NCI-H69 (cell line): ENCODE measurements at regions not wholly inside any gene's neighbourhood (a gene's known extent, or its start where the extent isn't known, plus 50 kb on each side); places are given as distances from the start of the nearest gene placed in this dataset.
A peak's percentile ranks its signal among the peaks of the same experiment; 100 is the strongest.

Experiments used
- DNase-seq: peaks from one replicate; lab custom pipeline; 2025; lab: John Stamatoyannopoulos, UW

DNA sequence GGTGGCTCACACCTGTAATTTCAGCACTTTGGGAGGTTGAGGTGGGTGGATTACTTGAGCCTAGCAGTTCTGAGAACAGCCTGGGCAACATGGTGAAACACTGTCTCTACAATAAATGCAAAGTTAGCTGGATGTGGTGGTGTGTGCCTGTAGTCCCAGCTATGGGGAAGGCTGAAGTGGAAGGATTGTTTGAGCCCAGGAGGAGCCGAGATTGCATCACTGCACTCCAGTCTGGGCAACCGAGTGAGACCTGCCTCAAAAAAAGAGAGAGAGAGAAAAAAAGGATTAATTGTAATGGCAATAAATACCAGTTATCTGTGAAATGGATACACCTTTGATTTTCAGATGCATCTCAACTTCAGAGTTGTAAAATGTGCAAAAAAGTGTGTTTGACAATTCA is 58.8 kb downstream of the SPRY1 start:
- no peak for DNase-seq

DNA sequence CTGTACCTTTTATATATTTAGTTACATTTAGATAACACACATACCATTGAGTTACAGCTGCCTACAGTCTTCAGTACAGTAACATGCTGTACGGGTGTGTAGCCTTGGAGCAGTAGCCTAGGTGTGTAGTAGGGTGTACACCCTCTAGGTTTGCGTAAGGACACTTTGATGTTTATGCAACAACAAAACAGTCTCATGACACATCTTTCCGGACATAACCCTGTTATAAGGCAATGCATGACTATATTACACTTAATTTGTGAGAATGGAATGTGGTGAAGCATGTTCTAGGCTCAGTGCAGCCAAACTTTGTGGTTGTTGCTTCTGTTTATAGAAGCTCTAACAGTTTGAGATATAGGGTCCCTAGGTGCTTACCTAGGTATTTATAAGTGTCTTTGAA is 65.4 kb downstream of the SPRY1 start:
- DNase-seq, result no peak

DNA sequence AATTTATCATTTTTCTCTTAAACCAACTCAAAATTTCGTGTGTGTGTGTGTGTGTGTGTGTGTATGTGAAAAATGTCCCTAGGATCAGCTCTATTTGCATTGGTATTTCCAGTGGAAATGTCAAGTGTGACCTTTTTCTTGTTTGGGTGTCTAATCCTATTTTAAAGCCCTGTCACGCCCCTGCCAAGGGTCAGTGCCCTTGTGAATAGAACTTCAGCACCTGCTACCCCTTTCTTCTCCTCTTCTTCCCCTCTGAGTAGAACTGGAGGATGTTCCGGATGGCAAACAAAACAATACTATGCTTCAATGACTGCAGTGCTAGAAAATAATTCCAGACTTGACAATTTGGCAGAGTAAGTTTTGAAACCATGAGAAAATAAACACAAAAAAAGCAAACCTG is 67.3 kb downstream of the SPRY1 start:
- no peak for DNase-seq

DNA sequence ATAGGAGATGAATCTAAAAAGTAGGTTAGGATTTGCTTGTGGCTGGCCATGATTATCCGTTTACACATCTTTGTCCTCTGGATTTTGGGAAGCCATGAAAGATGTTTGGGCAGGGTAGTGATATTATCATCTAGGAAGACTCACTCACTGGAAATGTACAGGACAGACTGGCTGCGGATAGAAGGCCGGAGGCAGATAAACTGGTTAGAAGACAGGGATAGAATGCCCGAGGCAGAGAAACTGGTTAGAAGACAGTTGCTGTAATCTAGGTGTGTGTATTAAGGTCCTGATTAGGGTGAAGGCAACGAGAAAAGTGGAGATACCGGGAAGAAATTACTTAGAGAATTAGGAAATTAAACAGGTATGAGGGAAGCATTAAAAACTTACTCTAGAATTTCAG is 68.8 kb downstream of the SPRY1 start:
- DNase-seq, result no peak

DNA sequence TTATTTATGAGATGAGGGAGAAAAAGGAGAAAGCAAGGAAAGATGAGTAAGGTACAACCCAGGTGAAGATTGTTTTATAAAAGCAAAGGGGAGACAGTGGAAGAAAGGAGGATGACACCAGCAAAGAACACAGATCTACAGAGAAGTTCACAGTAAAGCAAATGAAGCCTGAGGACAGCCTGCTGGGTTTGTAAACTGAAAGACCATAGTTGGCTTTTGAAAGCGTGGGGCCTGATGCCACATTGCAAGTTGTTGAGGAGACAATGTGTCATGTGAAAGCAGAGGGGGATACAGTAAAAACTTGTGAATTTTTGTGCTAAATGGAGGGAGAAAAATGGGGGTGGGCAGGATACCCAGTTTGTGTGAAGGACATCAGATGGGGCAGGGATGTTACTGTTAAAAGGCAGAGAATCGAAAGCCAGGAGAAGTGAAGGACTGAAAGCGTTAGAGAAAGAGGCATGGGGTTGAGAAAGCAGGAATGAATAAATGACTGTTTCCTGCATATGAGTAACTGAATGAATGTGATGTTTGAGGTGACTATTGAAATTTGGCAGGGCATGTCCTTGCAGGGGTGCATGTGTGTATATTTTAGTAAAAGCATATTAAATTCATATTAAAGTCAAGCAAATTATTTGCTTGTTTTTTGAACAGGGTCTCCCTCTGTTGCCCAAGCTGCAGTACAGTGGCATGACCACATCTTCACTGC is 69.6 kb downstream of the SPRY1 start:
- no peak for DNase-seq

DNA sequence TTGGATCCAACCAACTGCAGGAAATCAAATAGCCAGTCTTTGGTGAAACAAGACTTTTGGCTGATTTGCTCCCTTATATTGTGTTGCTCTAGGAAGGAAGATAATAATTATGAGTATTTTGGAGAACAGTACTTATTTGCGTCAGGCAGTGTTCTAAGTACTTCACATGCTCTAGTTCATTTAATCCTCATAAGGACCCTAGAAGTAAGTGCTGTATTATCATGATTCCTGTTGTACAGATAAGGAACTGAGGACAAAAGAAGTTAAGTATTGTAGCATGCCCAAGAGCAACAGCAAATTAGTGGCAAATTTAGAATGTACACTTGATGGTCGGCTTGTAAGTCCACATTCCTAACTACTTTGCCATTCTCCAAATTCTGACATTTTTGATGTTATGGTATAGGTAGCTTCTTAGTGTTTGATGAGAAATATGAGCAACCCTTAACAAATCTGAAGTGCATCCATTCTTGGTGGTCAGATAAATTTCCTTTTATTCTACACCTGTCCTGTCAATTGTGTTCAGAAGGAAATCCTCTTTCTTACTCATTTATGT is 72.0 kb downstream of the SPRY1 start:
- no peak for DNase-seq

DNA sequence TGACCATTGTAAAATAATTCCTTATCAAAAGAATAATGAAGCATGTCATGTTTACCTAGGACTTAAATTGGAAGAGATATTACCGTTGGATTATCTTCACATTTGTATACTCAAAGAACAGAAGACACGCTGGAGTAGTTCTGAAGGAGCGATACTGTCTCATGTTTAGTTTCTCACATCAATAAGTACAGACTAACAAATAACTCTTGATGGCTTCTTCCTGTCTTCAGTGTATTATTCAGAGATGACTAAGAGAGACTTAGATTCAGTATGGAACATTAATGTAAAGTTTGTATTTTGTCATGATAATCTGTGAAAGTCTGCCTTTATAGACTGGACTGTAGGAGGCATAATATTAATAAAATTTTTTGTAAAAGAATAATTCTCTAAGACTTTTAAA is 72.7 kb downstream of the SPRY1 start:
- DNase-seq, result no peak

DNA sequence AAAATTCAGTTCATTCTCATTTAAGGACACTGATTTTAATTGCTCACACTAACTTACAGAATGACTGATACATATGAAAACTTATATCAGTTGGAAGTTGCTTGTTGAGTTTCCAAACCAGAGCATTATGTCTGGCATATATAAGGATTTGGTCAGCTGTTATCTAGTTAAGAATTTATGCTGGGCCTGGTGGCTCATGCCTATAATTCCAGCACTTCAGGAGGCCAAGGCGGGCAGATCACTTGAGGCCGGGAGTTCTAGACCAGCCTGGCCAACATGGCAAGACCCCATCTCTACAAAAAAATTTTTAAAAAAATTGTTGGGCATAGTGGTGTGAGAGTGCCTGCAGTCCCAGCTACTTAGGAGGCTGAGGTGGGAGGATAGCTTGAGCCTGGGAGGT is 73.1 kb downstream of the SPRY1 start:
- DNase-seq, result no peak

DNA sequence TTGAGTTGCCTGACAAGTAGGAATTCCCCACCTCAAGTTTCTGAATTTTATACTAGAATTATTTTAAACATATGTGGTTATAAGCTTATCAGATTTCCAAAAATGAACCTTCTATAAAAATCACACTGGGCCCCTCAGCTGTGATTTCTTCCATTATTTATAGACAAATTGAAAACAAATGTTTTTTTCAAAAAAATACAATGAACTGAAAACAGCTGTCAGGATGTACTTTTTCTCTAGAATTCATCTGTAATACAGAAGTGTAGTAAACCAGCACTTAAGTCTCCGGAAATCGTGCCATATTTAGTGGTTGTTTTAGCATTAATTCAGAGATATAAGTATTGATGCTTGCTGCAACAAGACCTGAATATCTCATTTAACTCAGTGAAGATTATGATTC is 74.0 kb downstream of the SPRY1 start:
- DNase-seq, result no peak

DNA sequence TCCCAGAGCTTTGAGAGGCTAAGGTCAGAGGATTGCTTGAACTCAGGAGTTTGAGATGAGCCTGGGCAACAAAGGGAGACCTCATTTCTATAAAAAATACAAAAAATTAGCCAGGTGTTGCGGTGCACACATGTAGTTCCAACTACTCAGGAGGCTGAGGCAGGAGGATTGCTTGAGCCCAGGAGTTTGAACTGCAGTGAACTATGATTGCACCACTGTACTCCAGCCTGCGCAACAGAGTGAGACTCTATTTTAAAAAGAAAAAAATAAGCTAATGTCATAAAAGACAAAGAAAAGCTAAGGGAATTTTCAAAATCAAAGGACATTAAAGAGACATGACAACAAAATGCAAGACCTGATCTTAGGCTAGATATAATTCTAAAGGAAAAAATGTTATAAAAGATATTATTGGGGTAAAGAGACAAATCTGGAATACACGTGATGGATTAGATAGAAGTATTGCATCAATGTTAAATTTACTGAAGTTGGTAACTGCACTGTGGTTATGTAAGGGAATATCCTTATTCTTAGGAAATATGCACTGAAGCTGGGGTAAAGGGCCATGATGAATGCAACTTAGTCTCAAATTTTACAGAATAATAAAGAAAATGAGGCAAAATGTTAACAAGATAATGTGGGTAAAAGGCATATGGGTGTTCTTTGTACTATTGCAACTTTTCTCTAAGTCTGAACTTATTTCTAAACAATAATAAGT is 75.2 kb downstream of the SPRY1 start:
- DNase-seq, result no peak

DNA sequence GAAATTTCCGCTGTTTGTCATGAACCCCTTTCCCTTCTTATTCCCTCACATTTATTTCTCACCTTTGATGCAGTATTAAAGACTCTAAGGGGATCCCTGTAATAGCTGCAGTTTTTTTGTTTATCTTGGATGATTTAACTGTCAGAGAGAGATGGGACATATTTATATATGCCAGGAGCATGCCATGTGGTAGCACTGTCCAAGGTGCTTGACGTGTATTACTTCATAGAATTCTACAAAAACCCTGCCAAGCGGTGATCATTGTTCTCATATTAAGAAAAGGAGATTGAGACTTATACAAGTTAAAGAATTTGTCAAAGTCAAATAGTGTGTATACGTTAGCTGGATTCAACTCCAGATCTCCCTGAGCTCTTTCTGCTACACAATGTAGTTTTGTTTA is 78.2 kb downstream of the SPRY1 start:
- DNase-seq, result no peak

DNA sequence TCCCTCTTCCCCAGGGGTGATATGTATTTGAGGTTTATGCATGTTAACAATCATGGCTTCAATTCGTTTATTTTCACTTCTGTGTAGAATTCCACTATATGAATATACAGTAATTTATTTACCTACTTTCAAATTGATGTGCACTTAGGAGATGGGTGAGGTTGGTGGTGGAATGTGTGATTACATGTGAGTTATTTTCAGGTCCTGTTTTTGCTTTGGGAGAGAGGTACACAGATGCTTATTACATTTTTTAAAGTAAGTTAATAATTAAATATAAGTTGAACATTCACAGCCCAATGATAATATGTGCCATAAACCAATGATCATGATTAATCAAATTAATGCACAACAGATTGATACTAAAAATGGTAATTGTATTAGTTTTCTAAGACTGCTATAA is 79.5 kb downstream of the SPRY1 start:
- DNase-seq, result no peak

DNA sequence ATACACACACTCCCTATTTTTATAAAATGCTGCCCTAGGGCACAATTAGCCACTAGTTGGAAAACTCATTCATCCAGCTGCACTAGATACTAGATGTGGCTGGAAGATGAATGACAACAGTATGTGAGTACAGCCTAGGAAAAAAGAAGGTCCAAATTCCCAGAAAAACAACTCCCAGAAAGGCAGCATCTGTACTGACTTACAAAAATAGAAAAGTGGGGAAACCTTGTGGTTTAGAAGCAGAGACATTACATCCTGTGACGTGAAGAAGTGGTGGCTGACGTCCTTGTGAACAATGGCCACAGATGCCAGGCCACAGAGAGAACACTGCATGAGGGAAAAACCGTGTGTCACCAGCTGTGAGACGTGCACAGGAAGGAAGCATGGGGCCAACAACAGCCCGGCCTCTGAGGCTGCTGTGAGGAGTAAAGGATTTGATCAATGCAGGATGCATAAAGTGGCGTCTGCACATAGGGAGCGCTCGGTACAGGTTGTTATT is 81.2 kb downstream of the SPRY1 start:
- DNase-seq, result peak; percentile 23

DNA sequence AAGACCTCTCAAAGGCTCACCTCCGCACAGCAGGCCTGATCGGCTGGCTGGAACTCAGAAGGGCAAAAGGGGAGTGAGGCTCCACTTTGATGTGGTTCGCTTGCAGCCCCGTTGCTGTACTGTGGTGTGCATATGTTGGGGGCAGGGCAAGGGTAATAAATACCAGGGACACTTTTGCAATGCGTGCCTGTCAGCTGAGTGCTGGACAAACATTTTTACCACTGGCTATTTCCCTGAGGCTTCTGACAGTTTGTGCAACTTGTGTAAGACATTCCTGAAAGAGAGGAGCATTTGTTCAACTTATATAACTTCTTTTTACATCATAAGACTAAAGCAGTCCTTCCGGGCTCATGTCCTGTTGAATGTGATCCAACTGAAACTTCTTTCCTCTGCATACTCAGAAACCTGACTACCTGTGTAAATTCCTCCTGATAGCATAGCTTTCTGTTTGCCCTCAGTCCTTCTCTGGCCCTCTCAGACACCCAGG is 82.3 kb downstream of the SPRY1 start:
- peak; percentile 7 for DNase-seq

DNA sequence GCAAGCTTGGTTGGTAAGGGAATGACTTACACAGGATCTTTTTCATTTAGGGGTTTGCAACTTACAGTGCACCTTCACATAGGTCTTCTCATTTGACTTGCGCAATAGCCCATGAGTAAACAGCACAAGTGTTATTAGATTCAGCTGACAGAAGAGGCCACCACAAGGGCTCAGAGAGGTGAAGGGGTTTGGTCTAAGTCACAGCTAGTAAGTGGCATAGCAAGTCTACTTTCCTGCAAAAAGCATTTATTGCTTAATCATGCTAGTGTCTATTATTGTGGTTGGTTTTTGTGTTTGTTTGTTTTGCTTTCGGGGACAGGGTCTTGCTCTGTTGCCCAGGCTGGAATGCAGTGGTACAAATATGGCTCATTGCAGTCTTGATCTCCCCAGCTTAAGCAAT is 83.3 kb downstream of the SPRY1 start:
- no peak for DNase-seq

DNA sequence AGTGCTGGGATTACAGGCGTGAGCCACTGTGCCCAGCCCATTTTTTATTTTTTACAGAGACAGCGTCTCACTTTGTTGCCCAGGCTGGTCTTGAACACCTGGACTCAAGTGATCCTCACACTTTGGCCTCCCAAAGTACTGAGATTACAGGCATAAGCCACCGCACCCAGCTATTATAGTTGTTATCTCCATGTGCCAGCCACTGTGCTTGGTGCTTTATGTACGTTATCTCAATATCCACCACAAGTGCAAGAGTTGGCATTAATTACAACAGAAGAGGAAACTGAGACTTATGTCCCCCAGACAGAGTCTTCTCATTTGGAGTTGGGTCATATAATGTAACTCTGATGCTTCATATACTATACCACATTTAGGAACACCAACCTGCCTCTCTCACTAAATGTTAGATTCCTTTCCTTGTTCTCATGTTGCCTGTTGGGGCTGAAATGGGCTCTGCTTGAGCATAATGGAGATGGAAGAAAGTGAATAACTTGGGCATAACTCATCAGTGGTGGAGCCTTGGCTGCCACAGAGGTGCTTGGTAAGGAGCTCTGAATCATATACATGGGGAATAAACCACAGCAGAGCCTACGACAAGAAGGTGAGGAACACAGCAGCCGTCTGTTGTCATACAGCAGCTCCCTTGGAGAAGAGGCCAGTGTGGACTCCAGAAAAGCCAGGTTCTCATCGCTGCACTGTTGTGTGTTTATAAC is 84.3 kb downstream of the SPRY1 start:
- no peak for DNase-seq

DNA sequence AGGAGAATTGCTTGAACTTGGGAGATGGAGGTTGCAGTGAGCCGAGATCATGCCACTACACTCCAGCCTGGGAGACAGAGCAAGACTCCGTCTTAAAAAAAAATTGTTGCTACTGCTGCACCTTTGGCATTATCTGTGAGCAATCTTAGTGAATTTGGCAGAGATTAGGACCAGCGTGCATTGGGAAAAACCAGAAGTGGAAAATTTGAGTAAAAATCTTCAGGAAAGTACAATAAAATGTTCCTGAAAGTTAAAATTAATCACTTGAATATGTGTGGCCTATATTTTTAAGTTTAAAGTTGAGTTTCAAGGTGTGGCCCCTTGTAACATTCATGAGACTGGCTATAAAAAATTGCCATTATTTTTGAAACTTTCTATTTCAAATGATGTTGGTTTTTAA is 85.1 kb downstream of the SPRY1 start:
- DNase-seq, result no peak

DNA sequence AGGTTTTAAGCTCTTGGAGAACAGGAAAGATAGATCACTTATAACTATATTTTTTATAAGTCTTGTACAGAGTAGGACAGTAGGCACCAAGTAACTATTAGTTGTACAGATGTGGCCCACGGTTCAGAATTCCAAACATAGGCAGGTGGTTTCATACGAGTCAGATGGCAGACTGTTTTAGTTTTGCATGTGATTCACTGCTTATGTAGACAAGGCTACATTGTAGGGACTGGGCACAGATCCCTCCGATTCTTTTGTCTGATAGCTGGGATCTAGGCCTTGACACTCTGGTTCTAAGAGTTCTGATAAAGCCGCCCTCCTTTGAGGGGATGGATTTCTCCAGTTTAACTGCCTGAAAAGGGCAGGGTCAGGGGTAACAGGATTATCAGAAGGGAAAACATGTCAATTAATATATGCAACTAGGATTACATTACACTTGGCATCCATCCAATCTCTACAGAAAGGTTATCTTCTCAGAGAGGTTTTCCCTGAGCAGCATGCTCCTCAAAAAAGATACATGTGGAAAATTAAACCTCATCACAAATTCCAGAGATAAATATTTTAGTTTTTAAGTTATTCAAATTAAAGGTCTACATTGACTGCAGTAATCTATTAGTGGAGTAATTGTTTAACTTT is 87.8 kb downstream of the SPRY1 start:
- DNase-seq, result peak; percentile 26

DNA sequence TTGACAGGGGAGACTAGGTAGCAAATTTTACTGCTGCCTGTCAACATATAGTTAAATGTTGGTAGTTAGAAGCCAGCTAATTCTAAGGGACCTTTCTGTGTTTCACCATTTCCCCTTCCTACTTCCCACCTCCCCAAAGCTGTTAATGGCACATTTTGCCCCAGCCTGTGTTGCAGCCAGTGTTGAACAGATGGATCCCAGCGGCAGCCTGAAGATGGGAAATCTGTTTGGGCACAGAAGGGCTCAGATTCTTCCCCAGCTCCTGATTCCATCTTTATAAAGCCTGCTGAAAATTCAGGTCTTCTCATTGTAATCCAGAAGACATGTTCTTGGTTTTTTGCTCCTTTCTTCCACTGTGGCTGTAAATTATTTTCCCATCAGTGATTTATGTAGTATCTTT is 89.0 kb downstream of the SPRY1 start:
- DNase-seq, result peak; percentile 44

DNA sequence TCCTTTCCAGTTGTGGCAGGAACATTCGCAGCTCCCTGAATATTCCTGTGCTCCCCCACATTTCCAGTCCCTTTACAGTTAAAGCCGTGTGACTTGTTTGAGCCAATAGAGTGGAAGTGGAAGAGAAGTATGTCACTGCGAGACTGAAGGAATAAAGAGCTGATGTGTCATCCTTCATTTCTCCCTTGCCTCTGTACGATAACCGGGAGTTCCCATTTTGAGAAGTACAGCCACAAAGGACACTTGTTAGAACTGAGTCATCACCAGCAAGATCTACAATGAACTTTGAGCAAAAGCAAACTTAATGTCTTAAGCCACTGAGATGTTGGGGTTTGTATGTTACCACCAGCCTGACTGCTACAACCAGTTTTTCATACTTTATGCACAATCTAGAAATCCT is 92.3 kb downstream of the SPRY1 start:
- DNase-seq, result no peak

DNA sequence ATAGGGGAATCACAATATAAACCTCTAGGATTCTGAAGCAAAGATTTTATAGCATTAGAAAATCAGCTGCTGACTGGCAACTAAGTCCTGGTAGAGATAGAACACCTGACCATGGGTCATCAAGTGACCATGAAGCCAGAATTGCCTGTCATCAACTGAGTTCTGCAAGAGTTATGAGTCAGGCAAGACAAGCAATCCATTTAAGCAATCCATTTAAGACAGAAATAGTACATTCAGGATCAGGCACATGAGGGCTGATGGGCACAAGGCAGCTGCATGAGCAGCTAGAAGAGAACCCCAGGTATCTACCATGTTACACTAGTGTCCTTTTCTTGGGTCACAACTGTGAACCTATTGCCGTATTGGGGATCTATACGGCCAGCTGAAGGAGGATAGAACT is 98.9 kb downstream of the SPRY1 start:
- no peak for DNase-seq

DNA sequence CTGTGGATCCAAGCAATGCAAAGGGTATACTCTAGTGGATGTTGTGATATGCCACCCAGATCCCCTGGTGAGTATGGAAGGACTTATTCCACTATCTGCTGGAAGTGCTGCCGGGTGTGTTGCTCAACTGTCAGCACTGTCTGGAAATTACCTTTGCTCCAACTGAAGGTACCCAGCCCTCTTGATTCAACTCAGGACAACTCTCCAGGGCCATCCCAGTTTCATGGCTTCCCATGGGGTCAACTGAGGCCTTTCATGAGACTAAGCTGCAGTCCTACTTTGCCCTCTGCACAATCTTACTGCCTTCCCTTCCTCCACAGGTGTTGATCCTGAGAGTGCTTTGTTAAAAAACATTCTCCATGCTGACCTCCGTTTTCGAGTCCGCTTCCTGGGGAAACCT is 99.8 kb downstream of the SPRY1 start:
- DNase-seq, result no peak
